Caco-2 (cell line): ENCODE measurements at regions not wholly inside any gene's neighbourhood (a gene's known extent, or its start where the extent isn't known, plus 50 kb on each side); places are given as distances from the start of the nearest gene placed in this dataset.

Experiments used
- BruUV-seq: library from RNA; stranded (reverse); fragments of 400-500 nt; replicated peaks from 2 replicates; lab custom pipeline; 2021; lab: Mats Ljungman, UMichigan
- CTCF ChIA-PET: fragments of 300-600 bp; sonication (Branson Sonifier 250); formaldehyde crosslinking; loops from one replicate; lab custom pipeline; 2022; ENCODE audit warnings: antibody characterized with exemption; lab: Charles Lee
- POLR2A ChIA-PET: fragments of 300-600 bp; sonication (Branson Sonifier 250); formaldehyde crosslinking; loops from one replicate; lab custom pipeline; 2022; ENCODE audit warnings: antibody characterized with exemption; lab: Charles Lee
- DNase-seq, 2 experiments: peaks; one replicate each; pipeline versions ENCODE4 v3.0.0 to v3.0.0-alpha.2; 2020 to 2022
- H3K27me3 ChIP-seq: replicated peaks from 2 replicates; pipeline ENCODE4 v1.6.0; 2011; ENCODE audit warnings: low read length; ENCODE audit not compliant: control insufficient read depth, insufficient read depth
- H3K36me3 ChIP-seq: 2 replicates; pipeline ENCODE4 v1.5.1; 2011; ENCODE audit warnings: low read length; ENCODE audit not compliant: control insufficient read depth, insufficient read depth
- H3K4me1 ChIP-seq: fragments of 250-450 bp; sonication (Bioruptor Pico); 2 replicates; pipeline ENCODE4 v1.5.1; 2020; ENCODE audit warnings: mild to moderate bottlenecking
- H3K4me3 ChIP-seq: 2 replicates; pipeline ENCODE4 v1.5.1; 2011; ENCODE audit warnings: low read depth, mild to moderate bottlenecking, control low read depth, low read length
- H3K9me3 ChIP-seq: fragments of 250-450 bp; sonication (Bioruptor Pico); 2 replicates; pipeline ENCODE4 v1.5.1; 2020; ENCODE audit warnings: mild to moderate bottlenecking, moderate library complexity
- H3K27ac Mint-ChIP-seq: one replicate; pipeline ENCODE4 v1.8.0; 2022; ENCODE audit warnings: mixed read lengths; ENCODE audit not compliant: unreplicated experiment
- H3K27me3 Mint-ChIP-seq: one replicate; pipeline ENCODE4 v1.8.0; 2022; ENCODE audit warnings: mixed read lengths; ENCODE audit not compliant: insufficient read depth, unreplicated experiment
- H3K36me3 Mint-ChIP-seq: one replicate; pipeline ENCODE4 v1.8.0; 2022; ENCODE audit warnings: mild to moderate bottlenecking, mixed read lengths; ENCODE audit not compliant: insufficient read depth, unreplicated experiment
- H3K4me1 Mint-ChIP-seq: one replicate; pipeline ENCODE4 v1.8.0; 2022; ENCODE audit warnings: low read depth, mixed read lengths; ENCODE audit not compliant: unreplicated experiment
- H3K4me3 Mint-ChIP-seq: one replicate; pipeline ENCODE4 v1.8.0; 2022; ENCODE audit warnings: mild to moderate bottlenecking, moderate library complexity, mixed read lengths; ENCODE audit not compliant: unreplicated experiment
- H3K9me3 Mint-ChIP-seq: one replicate; pipeline ENCODE4 v1.8.0; 2022; ENCODE audit warnings: mixed read lengths; ENCODE audit not compliant: unreplicated experiment
- intact Hi-C: fragments of 100-400 bp; cut with micrococcal nuclease; formaldehyde crosslinking; loops from one replicate; pipeline ENCODE4 v1.10.0; 2022; ENCODE audit not compliant: unreplicated experiment
- TF ChIP-seq, protein P1 (sequence below), 2 experiments: fragments of 200-600 bp in 1 of 2; IDR thresholded peaks; 1 replicate in 1 of 2; 2 replicates in 1 of 2; pipeline versions ENCODE4 v1.5.1 to v1.8.0; 2011 to 2022; ENCODE audit warnings: antibody characterized with exemption in 1 of 2, control low read depth in 1 of 2, inconsistent platforms in 1 of 2, low read depth in 1 of 2, low read length in 1 of 2, mild to moderate bottlenecking in 1 of 2, moderate library complexity in 1 of 2; ENCODE audit not compliant: insufficient read depth in 1 of 2, severe bottlenecking in 1 of 2, unreplicated experiment in 1 of 2

DNA sequence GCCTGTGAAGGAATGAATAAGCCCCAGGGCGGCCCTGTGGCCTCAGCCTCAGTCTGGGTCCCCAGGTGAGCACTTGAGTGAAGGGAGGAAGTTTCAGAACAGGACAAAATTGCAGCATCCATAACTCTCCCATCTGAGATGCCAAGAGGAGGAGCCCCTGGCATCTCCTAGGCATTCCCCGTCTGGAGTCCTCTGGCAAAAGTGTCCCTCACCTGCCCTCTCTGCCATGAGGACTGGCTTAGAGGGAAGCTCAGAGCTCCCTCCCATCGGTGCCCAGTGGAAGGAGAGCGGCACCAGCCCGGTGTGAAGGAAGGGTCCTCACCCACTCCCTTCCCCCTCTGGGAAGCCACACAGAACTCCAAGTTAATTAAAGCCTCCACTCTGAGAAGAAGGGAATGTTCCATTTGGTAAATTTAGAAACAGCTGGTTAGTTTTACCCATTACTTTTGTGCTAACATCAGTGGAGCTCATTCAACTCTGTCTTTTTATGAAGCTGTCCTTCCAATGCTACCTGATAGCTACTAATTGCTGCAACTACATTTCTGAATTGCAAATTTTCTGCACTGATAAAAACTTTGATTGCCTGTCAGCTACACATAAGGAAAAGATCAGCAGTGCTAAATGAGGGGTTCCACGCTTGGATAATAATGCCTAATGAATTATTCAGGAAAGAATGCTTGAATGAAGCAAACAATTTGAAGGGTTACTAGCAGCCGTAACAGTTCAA lies 123.3 kb upstream of the RCN1 start:
- Histone ChIP-seq H3K27me3 (no peaks in the 10 kb centered on the region; the same call in 1 of the 2 replicates), H3K4me3 (no peak overlapping the region), H3K9me3 (no peaks in the 10 kb centered on the region), H3K36me3 (no peaks in the 10 kb centered on the region), H3K4me1 (no peaks in the 10 kb centered on the region)
- no peak for DNase-seq
- H3K9me3 Mint-ChIP-seq = no peaks in the 10 kb centered on the region
- H3K27ac Mint-ChIP-seq = no peak overlapping the region
- no peaks in the 10 kb centered on the region for H3K36me3 Mint-ChIP-seq
- H3K4me3 Mint-ChIP-seq = no peak overlapping the region
- peaks cover 5% of the 10 kb centered on the region for H3K27me3 Mint-ChIP-seq
- POLR2A ChIA-PET = no interaction called here
- no peaks in the 10 kb centered on the region for H3K4me1 Mint-ChIP-seq
- intact Hi-C loops = no loop called here
- CTCF ChIA-PET = no interaction called here
- BruUV-seq = no TSS peak
- TF ChIP-seq, protein P1, sequence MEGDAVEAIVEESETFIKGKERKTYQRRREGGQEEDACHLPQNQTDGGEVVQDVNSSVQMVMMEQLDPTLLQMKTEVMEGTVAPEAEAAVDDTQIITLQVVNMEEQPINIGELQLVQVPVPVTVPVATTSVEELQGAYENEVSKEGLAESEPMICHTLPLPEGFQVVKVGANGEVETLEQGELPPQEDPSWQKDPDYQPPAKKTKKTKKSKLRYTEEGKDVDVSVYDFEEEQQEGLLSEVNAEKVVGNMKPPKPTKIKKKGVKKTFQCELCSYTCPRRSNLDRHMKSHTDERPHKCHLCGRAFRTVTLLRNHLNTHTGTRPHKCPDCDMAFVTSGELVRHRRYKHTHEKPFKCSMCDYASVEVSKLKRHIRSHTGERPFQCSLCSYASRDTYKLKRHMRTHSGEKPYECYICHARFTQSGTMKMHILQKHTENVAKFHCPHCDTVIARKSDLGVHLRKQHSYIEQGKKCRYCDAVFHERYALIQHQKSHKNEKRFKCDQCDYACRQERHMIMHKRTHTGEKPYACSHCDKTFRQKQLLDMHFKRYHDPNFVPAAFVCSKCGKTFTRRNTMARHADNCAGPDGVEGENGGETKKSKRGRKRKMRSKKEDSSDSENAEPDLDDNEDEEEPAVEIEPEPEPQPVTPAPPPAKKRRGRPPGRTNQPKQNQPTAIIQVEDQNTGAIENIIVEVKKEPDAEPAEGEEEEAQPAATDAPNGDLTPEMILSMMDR (IDR thresholded peaks at IDR 0.05; ENCODE audit: insufficient read depth in 1 of 2, low read depth in 1 of 2, low read length in 1 of 2, severe bottlenecking in 1 of 2, unreplicated experiment in 1 of 2) = no peak

DNA sequence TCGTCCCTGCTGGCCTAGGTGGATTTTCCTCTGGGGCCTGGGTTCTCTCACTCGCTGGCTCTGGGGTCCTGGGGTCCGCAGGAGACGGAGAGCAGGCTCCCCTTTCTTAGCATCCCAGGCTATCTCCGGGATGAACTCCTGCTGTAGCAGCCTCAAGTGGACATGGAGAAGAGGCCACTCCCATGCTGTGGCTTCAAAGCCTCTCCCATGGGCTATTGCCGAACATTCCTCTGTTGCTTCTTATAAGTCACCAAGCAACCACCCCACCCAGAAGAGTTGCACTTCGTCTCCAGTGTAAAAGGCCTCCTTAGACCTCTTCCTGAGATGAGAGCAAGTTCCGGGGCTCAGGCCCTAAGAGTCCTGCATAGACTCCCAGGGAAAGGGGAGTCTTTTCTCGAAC lies 124.0 kb upstream of the RCN1 start:
- intact Hi-C loops = no loop called here
- no peaks in the 10 kb centered on the region for H3K4me1 Mint-ChIP-seq
- H3K9me3 Mint-ChIP-seq = no peaks in the 10 kb centered on the region
- TF ChIP-seq, protein P1 (IDR thresholded peaks at IDR 0.05; ENCODE audit: insufficient read depth in 1 of 2, low read depth in 1 of 2, low read length in 1 of 2, severe bottlenecking in 1 of 2, unreplicated experiment in 1 of 2) = no peak
- Histone ChIP-seq H3K4me3 (no peak overlapping the region), H3K36me3 (no peaks in the 10 kb centered on the region), H3K4me1 (no peaks in the 10 kb centered on the region), H3K9me3 (no peaks in the 10 kb centered on the region), H3K27me3 (no peaks in the 10 kb centered on the region; the same call in 1 of the 2 replicates)
- POLR2A ChIA-PET = no interaction called here
- H3K4me3 Mint-ChIP-seq = no peak overlapping the region
- DNase-seq = no peak
- peaks cover 5% of the 10 kb centered on the region for H3K27me3 Mint-ChIP-seq
- no peaks in the 10 kb centered on the region for H3K36me3 Mint-ChIP-seq
- H3K27ac Mint-ChIP-seq = no peak overlapping the region
- no TSS peak for BruUV-seq
- CTCF ChIA-PET = no interaction called here

DNA sequence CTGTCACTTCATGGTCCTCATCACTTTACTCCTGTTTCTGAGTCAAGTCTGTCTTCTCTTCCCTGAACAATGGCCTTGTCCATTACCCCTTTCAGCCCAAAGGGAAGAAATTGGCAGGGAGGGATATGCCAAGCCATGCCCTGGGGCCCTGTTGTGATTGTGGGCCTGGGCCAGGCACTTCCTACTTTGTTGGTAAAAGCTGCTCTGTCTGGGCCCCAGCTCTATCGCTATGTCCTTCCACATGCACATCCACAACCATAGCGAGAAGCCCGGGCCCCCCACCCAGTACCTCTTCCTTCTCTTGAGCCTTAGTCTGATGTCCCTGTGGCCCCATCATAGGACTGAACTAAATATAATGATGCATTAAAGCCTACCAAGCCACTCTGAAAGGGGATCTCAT lies 126.7 kb upstream of the RCN1 start:
- no peak overlapping the region for H3K4me3 Mint-ChIP-seq
- no peak overlapping the region for H3K27ac Mint-ChIP-seq
- no TSS peak for BruUV-seq
- H3K27me3 Mint-ChIP-seq = peaks cover 5% of the 10 kb centered on the region
- Histone ChIP-seq H3K4me3 (no peak overlapping the region), H3K4me1 (no peaks in the 10 kb centered on the region; the same call in 1 of the 2 replicates), H3K36me3 (no peaks in the 10 kb centered on the region), H3K9me3 (no peaks in the 10 kb centered on the region), H3K27me3 (no peaks in the 10 kb centered on the region; the same call in 1 of the 2 replicates)
- H3K36me3 Mint-ChIP-seq = no peaks in the 10 kb centered on the region
- H3K4me1 Mint-ChIP-seq = no peaks in the 10 kb centered on the region
- H3K9me3 Mint-ChIP-seq = no peaks in the 10 kb centered on the region
- ChIA-PET CTCF (no interaction called here), POLR2A (no interaction called here)
- TF ChIP-seq, protein P1 (IDR thresholded peaks at IDR 0.05; ENCODE audit: insufficient read depth in 1 of 2, low read depth in 1 of 2, low read length in 1 of 2, severe bottlenecking in 1 of 2, unreplicated experiment in 1 of 2) = no peak
- intact Hi-C loops = no loop called here
- no peak for DNase-seq
